Uterus (tissue), 2 donors: ENCODE measurements at regions not wholly inside any gene's neighbourhood (a gene's known extent, or its start where the extent isn't known, plus 50 kb on each side); places are given as distances from the start of the nearest gene placed in this dataset.

Experiments
- POLR2A ChIP-seq, 2 donors: fragments of 450-650 bp; IDR thresholded peaks; one replicate each; pipeline ENCODE4 v1.6.1; 2016; ENCODE audit warnings: antibody characterized with exemption in 2 of 2, mild to moderate bottlenecking in 1 of 2, moderate library complexity in 1 of 2
- TF ChIP-seq, protein P1 (sequence below), 4 experiments: fragments of 200-600 bp in 2 of 4; fragments of 450-650 bp in 2 of 4; sonication (generic) in 2 of 4; IDR thresholded peaks; one replicate each; pipeline ENCODE4 v1.5.1; 2016 to 2019; ENCODE audit warnings: antibody characterized with exemption in 4 of 4, mild to moderate bottlenecking in 2 of 4, moderate library complexity in 1 of 4

DNA sequence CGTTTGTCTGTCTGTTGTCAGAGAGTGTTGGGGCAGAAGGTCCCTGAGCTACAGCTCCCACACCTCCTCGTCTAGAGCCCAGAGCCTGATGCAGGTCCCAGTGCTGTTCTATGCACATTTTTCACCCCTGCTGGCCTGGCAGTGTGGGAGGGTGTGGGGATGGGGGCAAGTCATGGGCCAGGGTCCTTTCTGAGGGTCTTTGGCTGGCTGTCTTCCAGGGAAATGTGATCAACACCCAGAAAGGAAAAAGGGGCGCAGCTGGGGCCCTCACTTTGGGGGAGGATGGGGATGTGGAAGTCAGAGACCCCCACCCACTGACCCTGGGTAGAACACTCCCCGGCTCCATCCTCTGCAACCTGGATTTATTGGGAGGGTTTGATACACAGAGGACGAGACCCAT is 50.0 kb upstream of the ZNF716 start:
- TF ChIP-seq, protein P1, sequence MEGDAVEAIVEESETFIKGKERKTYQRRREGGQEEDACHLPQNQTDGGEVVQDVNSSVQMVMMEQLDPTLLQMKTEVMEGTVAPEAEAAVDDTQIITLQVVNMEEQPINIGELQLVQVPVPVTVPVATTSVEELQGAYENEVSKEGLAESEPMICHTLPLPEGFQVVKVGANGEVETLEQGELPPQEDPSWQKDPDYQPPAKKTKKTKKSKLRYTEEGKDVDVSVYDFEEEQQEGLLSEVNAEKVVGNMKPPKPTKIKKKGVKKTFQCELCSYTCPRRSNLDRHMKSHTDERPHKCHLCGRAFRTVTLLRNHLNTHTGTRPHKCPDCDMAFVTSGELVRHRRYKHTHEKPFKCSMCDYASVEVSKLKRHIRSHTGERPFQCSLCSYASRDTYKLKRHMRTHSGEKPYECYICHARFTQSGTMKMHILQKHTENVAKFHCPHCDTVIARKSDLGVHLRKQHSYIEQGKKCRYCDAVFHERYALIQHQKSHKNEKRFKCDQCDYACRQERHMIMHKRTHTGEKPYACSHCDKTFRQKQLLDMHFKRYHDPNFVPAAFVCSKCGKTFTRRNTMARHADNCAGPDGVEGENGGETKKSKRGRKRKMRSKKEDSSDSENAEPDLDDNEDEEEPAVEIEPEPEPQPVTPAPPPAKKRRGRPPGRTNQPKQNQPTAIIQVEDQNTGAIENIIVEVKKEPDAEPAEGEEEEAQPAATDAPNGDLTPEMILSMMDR (IDR thresholded peaks at IDR 0.05) = no peak
- no peak for TF ChIP-seq POLR2A (IDR thresholded peaks at IDR 0.05)
